ENCODE measurements at regions not wholly inside any gene's neighbourhood (a gene's known extent, or its start where the extent isn't known, plus 50 kb on each side); places are given as distances from the start of the nearest gene placed in this dataset.

- Histone ChIP-seq H3K4me1 (no peaks in the 10 kb centered on the region), H3K27me3 (no peaks in the 10 kb centered on the region), H3K9me3 (peaks cover 0 to 11% (median 7%) of the 10 kb centered on the region in 4 donors), H3K4me3 (no peak overlapping the region), H3K36me3 (no peaks in the 10 kb centered on the region), H3K27ac (peak overlapping the region in 1 of 5 donors; percentile 47)
- no peak for DNase-seq
- 90 to 94% (median 92%) methylated on average over 4 of the region's 4 CpGs for WGBS, 5 donors
- TF ChIP-seq POLR2AphosphoS5 (IDR thresholded peaks at IDR 0.05), result no peak
- no peak for TF ChIP-seq CTCF (IDR thresholded peaks at IDR 0.05)
- TF ChIP-seq POLR2A (IDR thresholded peaks at IDR 0.05), result no peak
- TF ChIP-seq EP300 (IDR thresholded peaks at IDR 0.05), result no peak
- intact Hi-C loops (cut with DNase I; ENCODE audit: low total_unique reads), result no loop called here
Measured at GRCh38 chr2:144248350-144249034, 271.4 kb downstream of the ZEB2 start.

- H3K4me3 ChIP-seq, result no peak overlapping the region
- no peak for DNase-seq
- no peak overlapping the region for H3K27ac ChIP-seq
- no peaks in the 10 kb centered on the region for H3K9me3 ChIP-seq
- no peaks in the 10 kb centered on the region for H3K36me3 ChIP-seq
- H3K27me3 ChIP-seq, result no peaks in the 10 kb centered on the region
- H3K4me1 ChIP-seq, result peaks cover 6 to 18% (median 9%) of the 10 kb centered on the region in 4 donors
- TF ChIP-seq POLR2A (IDR thresholded peaks at IDR 0.05) (no peak), EP300 (IDR thresholded peaks at IDR 0.05) (no peak), CTCF (IDR thresholded peaks at IDR 0.05) (no peak), POLR2AphosphoS5 (IDR thresholded peaks at IDR 0.05) (no peak)
- intact Hi-C loops (cut with DNase I; ENCODE audit: low total_unique reads), result no loop called here
Measured at GRCh38 chr2:144244938-144245337, 275.0 kb downstream of the ZEB2 start.

GRCh38 chr2:144242311-144242710, 277.6 kb downstream of the ZEB2 start:
- WGBS, 5 donors, result 91 to 97% (median 97%) methylated on average over 3 of the region's 3 CpGs
- no peak for DNase-seq
- Histone ChIP-seq H3K4me3 (no peak overlapping the region), H3K9me3 (no peaks in the 10 kb centered on the region), H3K27ac (no peak overlapping the region), H3K4me1 (peaks cover 6 to 18% (median 12%) of the 10 kb centered on the region in 4 donors), H3K36me3 (no peaks in the 10 kb centered on the region), H3K27me3 (no peaks in the 10 kb centered on the region)
- intact Hi-C loops (cut with DNase I; ENCODE audit: low total_unique reads), result no loop called here
- no peak for TF ChIP-seq POLR2A (IDR thresholded peaks at IDR 0.05)
- TF ChIP-seq CTCF (IDR thresholded peaks at IDR 0.05), result no peak
- no peak for TF ChIP-seq EP300 (IDR thresholded peaks at IDR 0.05)
- no peak for TF ChIP-seq POLR2AphosphoS5 (IDR thresholded peaks at IDR 0.05)

GRCh38 chr2:144241801-144242200, 278.1 kb downstream of the ZEB2 start:
- Histone ChIP-seq H3K4me1 (peaks cover 6 to 18% (median 12%) of the 10 kb centered on the region in 4 donors), H3K27me3 (no peaks in the 10 kb centered on the region), H3K27ac (no peak overlapping the region), H3K4me3 (no peak overlapping the region), H3K36me3 (no peaks in the 10 kb centered on the region), H3K9me3 (no peaks in the 10 kb centered on the region)
- DNase-seq, result no peak
- TF ChIP-seq POLR2A (IDR thresholded peaks at IDR 0.05) (no peak), CTCF (IDR thresholded peaks at IDR 0.05) (no peak)
- 61 to 89% (median 79%) methylated on average over 1 of the region's 1 CpG for WGBS, 5 donors
- intact Hi-C loops (cut with DNase I; ENCODE audit: low total_unique reads), result no loop called here
